ENCODE measurements at regions not wholly inside any gene's neighbourhood (a gene's known extent, or its start where the extent isn't known, plus 50 kb on each side); places are given as distances from the start of the nearest gene placed in this dataset.

- Histone ChIP-seq H3K27me3 (replicated peaks; ENCODE audit: insufficient read depth, low read depth, low read length, poor library complexity) (no peaks in the 10 kb centered on the region), H3K36me3 (ENCODE audit: insufficient read depth, low read length, poor library complexity, severe bottlenecking) (no peaks in the 10 kb centered on the region), H3K9me3 (ENCODE audit: low read depth, low read length, poor library complexity, severe bottlenecking) (no peaks in the 10 kb centered on the region), H3K27ac (ENCODE audit: low read depth, low read length, poor library complexity, severe bottlenecking) (no peak overlapping the region), H3K4me3 (ENCODE audit: low read depth, low read length, poor library complexity, severe bottlenecking) (no peak overlapping the region), H3K4me1 (ENCODE audit: insufficient read depth, low read length, poor library complexity, severe bottlenecking) (no peaks in the 10 kb centered on the region)
- BruUV-seq (replicated peaks) = no TSS peak
- POLR2A ChIA-PET (ENCODE audit: low non-redundant PET) = no interaction called here
- TF ChIP-seq EZH2 (IDR thresholded peaks at IDR 0.05; ENCODE audit: borderline replicate concordance, low read depth, low read length, poor library complexity, severe bottlenecking) = no peak
- no peak for TF ChIP-seq CTCF (conservative IDR thresholded peaks at IDR 0.05; ENCODE audit: low read depth, low read length)
- intact Hi-C loops (cut with micrococcal nuclease; ENCODE audit: unreplicated experiment) = no loop called here
- no peak for DNase-seq (ENCODE audit: low spot score)
- CTCF ChIA-PET = no interaction called here
Observed at GRCh38 chr9:13661014-13661413, 381.5 kb upstream of the MPDZ start.

DNA sequence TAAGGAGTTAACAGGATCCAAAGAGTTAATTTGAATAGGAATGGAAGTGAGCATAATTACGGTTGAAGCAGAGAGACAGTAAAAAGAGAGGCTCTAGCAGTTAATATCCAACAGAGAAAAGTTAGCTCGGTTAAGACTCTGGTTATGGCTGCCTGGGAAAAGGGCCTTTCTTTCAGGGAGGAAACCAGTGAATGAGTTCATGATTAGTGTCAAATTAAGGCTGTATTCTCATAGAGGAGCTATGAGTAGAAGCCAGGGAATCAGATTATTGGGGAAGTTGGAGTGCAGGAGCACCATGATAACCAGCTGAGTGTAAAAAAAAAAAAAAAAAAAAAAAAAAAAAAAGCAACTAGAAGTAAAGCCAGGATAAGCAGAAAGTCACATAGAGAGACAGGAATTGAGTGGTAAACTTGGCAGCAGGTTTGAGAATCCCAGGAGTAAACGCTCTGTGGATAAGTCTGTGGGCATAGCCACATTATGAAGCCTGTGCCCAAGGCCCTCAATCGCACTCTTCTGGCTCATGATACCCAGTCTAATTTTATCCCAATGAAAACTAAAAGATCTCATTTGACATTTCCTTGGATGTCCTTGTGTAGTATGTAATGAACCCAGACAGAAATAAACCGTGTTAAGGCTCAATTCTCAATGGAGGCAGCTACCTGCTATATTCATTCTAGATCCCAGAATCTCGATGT, 372.6 kb upstream of the MPDZ start:
- TF ChIP-seq CTCF (conservative IDR thresholded peaks at IDR 0.05; ENCODE audit: low read depth, low read length) (no peak), EZH2 (IDR thresholded peaks at IDR 0.05; ENCODE audit: borderline replicate concordance, low read depth, low read length, poor library complexity, severe bottlenecking) (no peak)
- ChIA-PET POLR2A (ENCODE audit: low non-redundant PET) (no interaction called here), CTCF (no interaction called here)
- DNase-seq (ENCODE audit: low spot score) = no peak
- Histone ChIP-seq H3K27me3 (replicated peaks; ENCODE audit: insufficient read depth, low read depth, low read length, poor library complexity) (no peaks in the 10 kb centered on the region), H3K4me1 (ENCODE audit: insufficient read depth, low read length, poor library complexity, severe bottlenecking) (no peaks in the 10 kb centered on the region), H3K36me3 (ENCODE audit: insufficient read depth, low read length, poor library complexity, severe bottlenecking) (no peaks in the 10 kb centered on the region), H3K4me3 (ENCODE audit: low read depth, low read length, poor library complexity, severe bottlenecking) (no peak overlapping the region), H3K9me3 (ENCODE audit: low read depth, low read length, poor library complexity, severe bottlenecking) (no peaks in the 10 kb centered on the region), H3K27ac (ENCODE audit: low read depth, low read length, poor library complexity, severe bottlenecking) (no peak overlapping the region)
- BruUV-seq (replicated peaks) = no TSS peak
- intact Hi-C loops (cut with micrococcal nuclease; ENCODE audit: unreplicated experiment) = no loop called here

GRCh38 chr9:13651526-13651925, 372.0 kb upstream of the MPDZ start:
- no peak for DNase-seq (ENCODE audit: low spot score)
- Histone ChIP-seq H3K9me3 (ENCODE audit: low read depth, low read length, poor library complexity, severe bottlenecking) (no peaks in the 10 kb centered on the region), H3K4me3 (ENCODE audit: low read depth, low read length, poor library complexity, severe bottlenecking) (no peak overlapping the region), H3K4me1 (ENCODE audit: insufficient read depth, low read length, poor library complexity, severe bottlenecking) (no peaks in the 10 kb centered on the region), H3K27ac (ENCODE audit: low read depth, low read length, poor library complexity, severe bottlenecking) (no peak overlapping the region), H3K36me3 (ENCODE audit: insufficient read depth, low read length, poor library complexity, severe bottlenecking) (no peaks in the 10 kb centered on the region), H3K27me3 (replicated peaks; ENCODE audit: insufficient read depth, low read depth, low read length, poor library complexity) (no peaks in the 10 kb centered on the region)
- ChIA-PET POLR2A (ENCODE audit: low non-redundant PET) (no interaction called here), CTCF (no interaction called here)
- TF ChIP-seq EZH2 (IDR thresholded peaks at IDR 0.05; ENCODE audit: borderline replicate concordance, low read depth, low read length, poor library complexity, severe bottlenecking) (no peak), CTCF (conservative IDR thresholded peaks at IDR 0.05; ENCODE audit: low read depth, low read length) (no peak)
- no TSS peak for BruUV-seq (replicated peaks)
- intact Hi-C loops (cut with micrococcal nuclease; ENCODE audit: unreplicated experiment) = no loop called here

Measured in A673 (cell line).